Activated naive CD4-positive, alpha-beta T cell treated with anti-CD3 and anti-CD28 coated beads, Interleukin-2, amount 10 ng/mL, durations not matched to agents 7 days and 5 days (primary cell): ENCODE measurements at regions not wholly inside any gene's neighbourhood (a gene's known extent, or its start where the extent isn't known, plus 50 kb on each side); places are given as distances from the start of the nearest gene placed in this dataset.
"Not testable (repeated sequence)": the region's sequence is repeated elsewhere in the genome, so short reads cannot be mapped to it uniquely, and the experiment has no call there.

Source experiments
- CTCF ChIA-PET: fragments of 350-600 bp; sonication (Branson Sonifier 250); formaldehyde crosslinking; loops from one replicate; lab custom pipeline; 2021; ENCODE audit warnings: antibody characterized with exemption; lab: Charles Lee
- DNase-seq: peaks from one replicate; pipeline ENCODE4 v3.0.0-alpha.2; 2020
- H3K27ac Mint-ChIP-seq: one replicate; pipeline ENCODE4 v1.8.0; 2021; ENCODE audit warnings: mild to moderate bottlenecking, moderate library complexity, mixed read lengths
- H3K27me3 Mint-ChIP-seq: one replicate; pipeline ENCODE4 v1.8.0; 2021; ENCODE audit warnings: mild to moderate bottlenecking, mixed read lengths
- H3K36me3 Mint-ChIP-seq: one replicate; pipeline ENCODE4 v1.8.0; 2021; ENCODE audit warnings: mixed read lengths
- H3K4me1 Mint-ChIP-seq: one replicate; pipeline ENCODE4 v1.8.0; 2021; ENCODE audit warnings: mixed read lengths
- H3K4me3 Mint-ChIP-seq: one replicate; pipeline ENCODE4 v1.8.0; 2021; ENCODE audit warnings: mild to moderate bottlenecking, moderate library complexity, mixed read lengths
- H3K9me3 Mint-ChIP-seq: one replicate; pipeline ENCODE4 v1.8.0; 2021; ENCODE audit warnings: mixed read lengths

- DNase-seq, result no peak
- H3K4me3 Mint-ChIP-seq, result no peak overlapping the region
- H3K36me3 Mint-ChIP-seq, result no peaks in the 10 kb centered on the region
- peaks cover 4% of the 10 kb centered on the region for H3K27me3 Mint-ChIP-seq
- no peak overlapping the region for H3K27ac Mint-ChIP-seq
- H3K4me1 Mint-ChIP-seq, result no peaks in the 10 kb centered on the region
- CTCF ChIA-PET, result no interaction called here
- H3K9me3 Mint-ChIP-seq, result no peaks in the 10 kb centered on the region
Observed at GRCh38 chr13:44837250-44837649, 152.0 kb downstream of the NUFIP1 start.

GRCh38 chr13:44834404-44834803 lies 154.9 kb downstream of the NUFIP1 start:
- H3K4me3 Mint-ChIP-seq, result no peak overlapping the region
- H3K9me3 Mint-ChIP-seq, result no peaks in the 10 kb centered on the region
- CTCF ChIA-PET, result no interaction called here
- no peak for DNase-seq
- no peaks in the 10 kb centered on the region for H3K36me3 Mint-ChIP-seq
- H3K27ac Mint-ChIP-seq, result no peak overlapping the region
- no peaks in the 10 kb centered on the region for H3K4me1 Mint-ChIP-seq
- H3K27me3 Mint-ChIP-seq, result peaks cover 4% of the 10 kb centered on the region

- Mint-ChIP-seq H3K4me1 (no peaks in the 10 kb centered on the region), H3K36me3 (no peaks in the 10 kb centered on the region), H3K9me3 (no peaks in the 10 kb centered on the region), H3K4me3 (no peak overlapping the region), H3K27ac (no peak overlapping the region), H3K27me3 (peaks cover 4% of the 10 kb centered on the region)
- no peak for DNase-seq
- CTCF ChIA-PET, result interaction anchor here (0.9 kb wide), 1 partner anchor 15 kb away, joined by 3 read pairs; no protein-coding TSS in a partner anchor
Observed at GRCh38 chr13:44833626-44834025, 155.6 kb downstream of the NUFIP1 start.

- Mint-ChIP-seq H3K9me3 (no peaks in the 10 kb centered on the region), H3K27me3 (peaks cover 4% of the 10 kb centered on the region), H3K4me1 (no peaks in the 10 kb centered on the region), H3K4me3 (no peak overlapping the region), H3K36me3 (no peaks in the 10 kb centered on the region), H3K27ac (no peak overlapping the region)
- DNase-seq, result no peak
- CTCF ChIA-PET, result interaction anchor here (0.9 kb wide), 1 partner anchor 15 kb away, joined by 3 read pairs; no protein-coding TSS in a partner anchor
Observed at GRCh38 chr13:44833139-44833538, 156.1 kb downstream of the NUFIP1 start.

GRCh38 chr13:44826591-44827350 lies 162.5 kb downstream of the NUFIP1 start:
- no peak overlapping the region for H3K4me3 Mint-ChIP-seq
- H3K4me1 Mint-ChIP-seq, result no peaks in the 10 kb centered on the region
- CTCF ChIA-PET, result no interaction called here
- H3K36me3 Mint-ChIP-seq, result no peaks in the 10 kb centered on the region
- no peak for DNase-seq
- H3K27ac Mint-ChIP-seq, result no peak overlapping the region
- no peaks in the 10 kb centered on the region for H3K27me3 Mint-ChIP-seq
- no peaks in the 10 kb centered on the region for H3K9me3 Mint-ChIP-seq

GRCh38 chr13:44825953-44826352 lies 163.3 kb downstream of the NUFIP1 start:
- CTCF ChIA-PET, result no interaction called here
- DNase-seq, result no peak
- no peak overlapping the region for H3K4me3 Mint-ChIP-seq
- no peaks in the 10 kb centered on the region for H3K36me3 Mint-ChIP-seq
- H3K4me1 Mint-ChIP-seq, result no peaks in the 10 kb centered on the region
- H3K9me3 Mint-ChIP-seq, result no peaks in the 10 kb centered on the region
- no peaks in the 10 kb centered on the region for H3K27me3 Mint-ChIP-seq
- no peak overlapping the region for H3K27ac Mint-ChIP-seq

GRCh38 chr13:44823555-44823954 lies 165.7 kb downstream of the NUFIP1 start:
- H3K27ac Mint-ChIP-seq, H3K36me3 Mint-ChIP-seq, H3K27me3 Mint-ChIP-seq, CTCF ChIA-PET, H3K4me3 Mint-ChIP-seq, H3K9me3 Mint-ChIP-seq, DNase-seq, H3K4me1 Mint-ChIP-seq: not testable (repeated sequence)

- CTCF ChIA-PET, result no interaction called here
- no peaks in the 10 kb centered on the region for H3K9me3 Mint-ChIP-seq
- no peak for DNase-seq
Observed at GRCh38 chr13:44822291-44822690, 167.0 kb downstream of the NUFIP1 start.

GRCh38 chr13:44819772-44820171 lies 169.5 kb downstream of the NUFIP1 start:
- Mint-ChIP-seq H3K27ac (no peak overlapping the region), H3K4me1 (peaks cover 3% of the 10 kb centered on the region), H3K4me3 (no peak overlapping the region), H3K27me3 (peaks cover 7% of the 10 kb centered on the region), H3K9me3 (no peaks in the 10 kb centered on the region), H3K36me3 (no peaks in the 10 kb centered on the region)
- DNase-seq, result no peak
- CTCF ChIA-PET, result no interaction called here

More at GRCh38 chr13:44822291-44822690, 167.0 kb downstream of the NUFIP1 start:
- Mint-ChIP-seq H3K27ac (no peak overlapping the region), H3K4me3 (no peak overlapping the region), H3K4me1 (peaks cover 3% of the 10 kb centered on the region), H3K27me3 (peaks cover 7% of the 10 kb centered on the region), H3K36me3 (no peaks in the 10 kb centered on the region)

- Mint-ChIP-seq H3K4me1 (peaks cover 3% of the 10 kb centered on the region), H3K9me3 (no peaks in the 10 kb centered on the region), H3K4me3 (no peak overlapping the region), H3K27me3 (peaks cover 7% of the 10 kb centered on the region), H3K27ac (no peak overlapping the region), H3K36me3 (no peaks in the 10 kb centered on the region)
- CTCF ChIA-PET, result no interaction called here
- DNase-seq, result no peak
Observed at GRCh38 chr13:44819245-44819644, 170.0 kb downstream of the NUFIP1 start.

- Mint-ChIP-seq H3K4me1 (peaks cover 3% of the 10 kb centered on the region), H3K36me3 (no peaks in the 10 kb centered on the region), H3K9me3 (no peaks in the 10 kb centered on the region), H3K27ac (no peak overlapping the region), H3K27me3 (peaks cover 7% of the 10 kb centered on the region), H3K4me3 (no peak overlapping the region)
- no peak for DNase-seq
- CTCF ChIA-PET, result interaction anchor here (0.8 kb wide), 1 partner anchor 15 kb away, joined by 3 read pairs; no protein-coding TSS in a partner anchor
Observed at GRCh38 chr13:44818428-44818827, 170.8 kb downstream of the NUFIP1 start.

- H3K4me1 Mint-ChIP-seq, result peaks cover 3% of the 10 kb centered on the region
- H3K27ac Mint-ChIP-seq, result no peak overlapping the region
- no peak for DNase-seq
- no peaks in the 10 kb centered on the region for H3K9me3 Mint-ChIP-seq
- peaks cover 7% of the 10 kb centered on the region for H3K27me3 Mint-ChIP-seq
- CTCF ChIA-PET, result interaction anchor here (0.8 kb wide), 1 partner anchor 15 kb away, joined by 3 read pairs; no protein-coding TSS in a partner anchor
- H3K4me3 Mint-ChIP-seq, result no peak overlapping the region
- no peaks in the 10 kb centered on the region for H3K36me3 Mint-ChIP-seq
Observed at GRCh38 chr13:44818016-44818415, 171.3 kb downstream of the NUFIP1 start.

- no peak overlapping the region for H3K27ac Mint-ChIP-seq
- no peak for DNase-seq
- H3K36me3 Mint-ChIP-seq, result no peaks in the 10 kb centered on the region
- H3K27me3 Mint-ChIP-seq, result peaks cover 7% of the 10 kb centered on the region
- no peak overlapping the region for H3K4me3 Mint-ChIP-seq
- peaks cover 3% of the 10 kb centered on the region for H3K4me1 Mint-ChIP-seq
- H3K9me3 Mint-ChIP-seq, result no peaks in the 10 kb centered on the region
- CTCF ChIA-PET, result no interaction called here
Observed at GRCh38 chr13:44817131-44817671, 172.1 kb downstream of the NUFIP1 start.

GRCh38 chr13:44816701-44817100 lies 172.6 kb downstream of the NUFIP1 start:
- no peak for DNase-seq
- Mint-ChIP-seq H3K36me3 (no peaks in the 10 kb centered on the region), H3K27me3 (peaks cover 7% of the 10 kb centered on the region), H3K4me3 (no peak overlapping the region), H3K4me1 (peaks cover 3% of the 10 kb centered on the region), H3K27ac (no peak overlapping the region), H3K9me3 (no peaks in the 10 kb centered on the region)
- CTCF ChIA-PET, result interaction anchor here (1.3 kb wide), 1 partner anchor 333 kb away, joined by 4 read pairs; no protein-coding TSS in a partner anchor

- Mint-ChIP-seq H3K27ac (no peak overlapping the region), H3K4me1 (peaks cover 3% of the 10 kb centered on the region), H3K36me3 (no peaks in the 10 kb centered on the region), H3K4me3 (no peak overlapping the region), H3K9me3 (no peaks in the 10 kb centered on the region), H3K27me3 (peaks cover 7% of the 10 kb centered on the region)
- CTCF ChIA-PET, result interaction anchor here (1.3 kb wide), 1 partner anchor 332 kb away, joined by 4 read pairs; no protein-coding TSS in a partner anchor
- DNase-seq, result no peak
Observed at GRCh38 chr13:44815623-44816022, 173.6 kb downstream of the NUFIP1 start.
